GM18858 (cell line): ENCODE measurements at regions not wholly inside any gene's neighbourhood (a gene's known extent, or its start where the extent isn't known, plus 50 kb on each side); places are given as distances from the start of the nearest gene placed in this dataset.

Source experiments
- ATAC-seq: cut with Tn5 transposase; IDR thresholded peaks from one replicate; pipeline ENCODE4 v1.9.1; 2021; ENCODE audit not compliant: unreplicated experiment

DNA sequence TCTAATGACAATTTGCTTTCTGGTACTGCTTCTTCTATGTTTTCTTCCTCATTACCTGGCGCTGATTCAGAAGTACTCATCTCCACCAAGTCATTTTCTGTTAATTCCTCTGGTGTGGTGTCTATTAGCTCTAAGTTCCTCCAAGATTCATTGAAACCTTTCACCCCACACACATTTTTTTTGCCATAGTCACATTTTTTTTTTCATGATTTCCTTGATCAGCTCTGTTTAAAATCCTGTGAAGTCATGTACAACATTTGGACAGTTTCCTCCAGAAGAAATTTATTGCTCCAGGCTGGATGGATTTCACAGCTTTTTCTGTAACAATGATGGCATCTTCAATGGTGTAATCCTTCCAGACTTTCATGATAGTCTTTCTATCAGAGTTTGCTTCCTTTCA lies 243.2 kb upstream of the VEPH1 start:
- no peak for ATAC-seq

DNA sequence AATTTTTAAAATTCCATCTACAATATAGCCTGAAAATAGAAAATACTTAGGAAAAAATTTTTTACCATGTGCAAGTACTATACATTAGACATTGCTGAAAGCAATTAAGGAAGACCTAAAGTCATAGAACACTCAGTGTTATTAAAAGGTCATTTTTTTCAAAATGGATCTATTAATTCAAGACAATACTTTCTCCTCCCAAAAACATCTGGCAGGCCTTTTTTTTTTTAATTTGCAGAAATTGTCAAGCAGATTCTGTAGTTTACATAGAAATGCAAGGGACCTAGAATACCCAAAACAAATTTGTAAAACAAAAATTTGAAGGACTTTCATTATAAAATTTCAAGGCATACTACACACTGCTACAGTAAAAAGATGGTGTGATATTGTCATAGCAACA lies 238.4 kb upstream of the VEPH1 start:
- no peak for ATAC-seq

DNA sequence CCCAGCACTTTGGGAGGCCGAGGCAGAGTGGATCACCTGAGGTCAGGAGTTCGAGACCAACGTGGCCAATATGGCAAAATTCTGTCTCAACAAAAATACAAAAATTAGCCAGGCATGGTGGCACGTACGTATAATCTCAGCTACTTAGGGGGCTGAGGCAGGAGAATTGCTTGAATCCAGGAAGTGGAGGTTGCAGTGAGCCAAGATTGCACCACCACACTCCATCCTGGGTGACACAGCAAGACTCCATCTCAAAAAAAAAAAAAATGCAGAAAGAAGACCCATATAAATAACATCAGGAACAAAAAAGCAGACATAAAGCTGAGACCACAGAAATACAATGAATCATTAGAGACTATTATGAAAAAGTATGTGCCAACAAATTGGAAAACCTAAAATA lies 235.2 kb upstream of the VEPH1 start:
- ATAC-seq: no peak

GRCh38 chr3:157718800-157719199 lies 215.6 kb upstream of the VEPH1 start:
- no peak for ATAC-seq

DNA sequence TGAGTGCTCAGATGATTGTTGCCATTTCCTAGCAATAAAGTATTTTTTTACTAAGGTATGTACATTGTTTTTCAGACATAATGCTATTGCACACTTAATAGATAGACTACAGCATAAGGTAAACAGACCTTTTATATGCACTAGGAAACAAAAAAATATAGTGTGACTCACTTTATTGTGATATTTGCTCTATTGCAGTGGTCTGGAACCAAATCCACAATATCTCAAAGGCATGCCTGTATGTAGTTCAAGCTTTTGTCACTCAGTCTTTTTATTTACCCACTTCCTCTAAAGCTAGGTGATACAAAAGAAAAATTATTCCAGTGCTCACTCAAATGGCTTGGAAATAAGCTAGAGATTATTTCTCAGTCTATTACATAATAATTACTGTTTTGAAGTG lies 209.9 kb upstream of the VEPH1 start:
- ATAC-seq: no peak

DNA sequence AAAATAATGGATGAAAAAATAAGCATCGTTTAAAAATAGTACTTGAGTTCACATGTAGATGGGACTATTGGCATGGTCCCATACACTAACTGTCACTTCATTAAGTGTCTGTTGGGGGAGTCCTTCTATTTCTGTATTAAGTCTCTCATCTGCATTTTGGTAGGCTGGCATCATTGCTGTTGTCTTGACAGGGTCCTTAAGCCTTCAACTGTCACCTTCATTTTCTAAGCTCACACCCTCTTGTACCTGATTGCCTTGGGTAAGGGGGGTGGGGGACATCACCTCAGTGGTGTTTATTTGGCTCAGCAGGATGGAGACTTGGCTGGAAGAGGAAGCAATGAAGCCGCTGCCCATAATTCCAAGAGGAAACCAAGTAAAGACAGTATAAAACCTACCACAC lies 202.0 kb upstream of the VEPH1 start:
- no peak for ATAC-seq

GRCh38 chr3:157700405-157700804 lies 197.2 kb upstream of the VEPH1 start:
- no peak for ATAC-seq

GRCh38 chr3:157695586-157695985 lies 192.4 kb upstream of the VEPH1 start:
- ATAC-seq: no peak

- no peak for ATAC-seq
Observed at GRCh38 chr3:157695103-157695502, 191.9 kb upstream of the VEPH1 start.

DNA sequence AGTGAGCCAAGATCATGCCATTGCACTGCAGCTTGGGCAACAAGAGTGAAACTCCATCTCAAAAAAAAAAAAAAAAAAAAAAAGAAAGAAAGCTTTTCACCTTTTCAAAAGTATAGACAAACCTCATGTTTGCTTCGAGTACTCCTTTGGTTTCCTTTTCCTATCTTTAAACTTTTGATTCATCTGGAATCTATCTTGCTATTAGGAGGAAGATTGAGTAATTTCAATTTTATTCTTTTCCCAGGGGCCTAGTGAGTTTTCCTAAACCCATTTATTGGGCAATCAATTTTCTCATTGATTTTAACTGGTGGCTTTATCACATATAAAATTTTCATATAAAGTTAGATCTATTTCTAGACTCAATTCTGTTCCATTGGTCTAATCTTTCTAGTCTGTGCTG lies 190.5 kb upstream of the VEPH1 start:
- ATAC-seq: no peak

- ATAC-seq: peak; percentile 81
Observed at GRCh38 chr3:157692468-157692867, 189.3 kb upstream of the VEPH1 start.

DNA sequence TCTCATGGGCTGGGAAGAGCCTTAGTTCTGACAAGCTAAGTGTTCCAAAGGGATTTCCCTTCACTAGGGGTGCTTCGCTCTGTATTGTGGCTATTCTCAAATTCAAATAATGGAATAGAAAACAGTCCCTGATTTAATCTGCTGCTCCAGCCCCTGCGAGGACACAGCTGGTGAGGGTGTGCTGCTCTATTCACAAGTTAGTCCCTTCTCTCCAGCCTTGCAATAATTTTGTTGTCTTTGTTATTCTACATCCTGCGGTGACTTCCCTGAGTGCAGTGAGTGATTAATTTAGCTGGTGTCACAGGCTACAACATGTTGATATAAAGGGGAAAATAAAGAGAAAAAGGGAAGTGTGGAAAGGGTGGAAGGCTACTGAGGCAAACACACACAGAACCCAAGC lies 180.5 kb upstream of the VEPH1 start:
- no peak for ATAC-seq

- ATAC-seq: no peak
Observed at GRCh38 chr3:157672061-157672460, 168.8 kb upstream of the VEPH1 start.

DNA sequence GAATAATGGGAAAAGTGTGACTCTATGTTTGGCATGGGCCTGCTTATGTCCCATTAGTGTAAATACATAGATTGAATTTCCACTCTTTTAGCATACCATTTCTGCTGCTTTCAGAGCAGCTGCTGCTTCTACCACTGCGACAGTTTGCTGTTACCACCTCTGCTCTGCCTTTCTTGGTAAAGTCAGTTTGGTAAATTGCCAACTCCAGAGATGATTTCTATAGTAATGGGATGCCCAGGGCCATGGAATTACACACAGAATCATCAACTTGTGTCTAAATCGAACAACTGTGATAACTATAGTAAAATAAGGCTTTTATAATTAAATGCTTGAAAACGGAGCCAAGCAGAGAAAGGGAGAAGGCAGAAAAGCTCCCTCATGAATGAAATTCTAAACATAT lies 168.4 kb upstream of the VEPH1 start:
- no peak for ATAC-seq

DNA sequence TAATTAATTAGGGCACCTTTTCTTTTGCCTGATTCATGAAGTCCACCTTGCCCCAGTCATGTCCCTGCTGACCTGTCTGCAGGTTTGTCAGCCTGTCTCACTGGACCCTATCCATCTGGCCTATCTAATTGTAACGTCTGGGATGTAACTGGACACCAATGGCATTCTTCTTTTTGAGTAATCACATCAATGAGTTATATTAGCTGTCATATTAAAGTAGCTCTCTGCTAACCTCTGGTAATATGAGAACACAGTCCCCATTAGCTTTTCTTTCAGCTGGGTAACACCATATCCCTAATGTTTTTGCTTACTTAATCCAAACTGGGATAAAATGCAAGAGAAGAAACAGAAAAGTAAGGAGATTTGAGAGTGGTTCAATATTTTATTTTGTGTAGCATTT lies 166.2 kb upstream of the VEPH1 start:
- no peak for ATAC-seq

DNA sequence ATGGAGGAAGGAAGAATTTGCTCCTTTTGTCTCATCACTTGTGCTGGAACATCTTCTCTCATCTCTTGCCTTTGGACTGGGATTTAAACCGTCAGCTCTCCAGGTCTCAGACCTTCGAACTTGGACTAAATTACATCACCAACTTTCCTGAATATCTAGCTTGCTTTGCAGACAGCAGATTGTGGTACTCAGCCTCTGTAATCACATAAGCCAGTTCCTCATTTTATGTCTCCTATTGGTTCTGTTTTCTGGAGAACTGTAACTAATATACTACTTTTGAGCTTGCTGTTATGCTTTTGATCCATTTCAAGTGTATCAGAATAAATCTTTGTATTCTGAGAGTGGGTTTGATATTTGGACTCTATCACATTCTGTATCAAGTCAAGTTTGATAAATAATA lies 164.3 kb upstream of the VEPH1 start:
- ATAC-seq: no peak

DNA sequence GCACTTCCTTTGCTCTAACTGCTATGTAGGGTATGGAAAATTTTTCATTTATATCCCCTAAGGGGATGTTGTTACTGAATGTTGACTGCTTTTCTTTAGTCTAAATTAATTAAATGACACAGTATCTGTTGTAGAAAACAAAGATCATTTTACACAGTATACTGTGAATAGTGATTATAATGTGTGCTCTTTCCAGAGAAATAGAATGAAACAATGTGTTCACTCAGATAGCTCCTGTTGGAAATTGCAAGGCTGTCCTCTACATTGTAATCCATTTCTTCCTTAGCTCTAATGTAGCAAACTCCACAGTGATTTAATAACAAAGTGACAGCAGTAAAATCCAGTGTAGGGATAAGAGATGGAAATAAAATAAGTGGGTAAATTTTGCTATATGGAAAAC lies 159.0 kb upstream of the VEPH1 start:
- no peak for ATAC-seq

- ATAC-seq: no peak
Observed at GRCh38 chr3:157660847-157661246, 157.6 kb upstream of the VEPH1 start.

DNA sequence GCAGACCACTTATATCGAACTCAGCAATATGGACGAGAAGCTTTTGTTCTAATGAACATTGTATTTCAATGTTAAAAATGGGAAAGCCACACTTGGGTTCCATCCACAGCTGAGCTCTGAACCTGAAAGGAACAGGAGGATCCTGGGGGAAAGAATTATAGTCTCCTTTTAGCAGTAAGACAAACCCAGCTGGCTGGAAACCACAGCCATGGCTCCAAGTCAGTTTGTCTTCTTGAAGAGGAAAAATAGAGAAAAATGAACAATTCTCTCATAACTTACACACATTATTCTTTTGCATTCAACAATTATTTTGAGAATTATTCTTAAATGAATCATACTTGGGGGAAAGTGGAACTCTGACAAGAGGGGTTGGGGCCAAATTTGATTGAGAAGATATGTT lies 149.2 kb upstream of the VEPH1 start:
- no peak for ATAC-seq

DNA sequence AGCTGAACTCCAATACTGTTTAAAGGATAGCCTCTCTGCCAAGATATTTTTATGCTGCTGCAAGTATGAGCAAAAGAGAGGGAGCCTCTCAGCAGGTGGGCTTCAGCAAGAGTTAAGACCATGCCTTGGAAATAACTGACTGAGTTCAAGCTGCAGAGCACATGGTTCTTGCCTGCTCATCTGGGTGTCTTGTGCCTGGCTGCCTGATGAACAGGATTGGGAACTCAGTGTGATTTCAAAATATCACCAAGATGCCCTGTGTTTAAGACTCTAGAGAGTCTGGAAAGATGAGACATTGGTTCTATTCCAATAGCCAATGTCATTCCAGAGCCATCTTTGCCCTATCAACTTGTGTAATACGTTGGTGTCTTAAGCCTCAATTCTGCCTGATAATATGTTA lies 147.5 kb upstream of the VEPH1 start:
- no peak for ATAC-seq

DNA sequence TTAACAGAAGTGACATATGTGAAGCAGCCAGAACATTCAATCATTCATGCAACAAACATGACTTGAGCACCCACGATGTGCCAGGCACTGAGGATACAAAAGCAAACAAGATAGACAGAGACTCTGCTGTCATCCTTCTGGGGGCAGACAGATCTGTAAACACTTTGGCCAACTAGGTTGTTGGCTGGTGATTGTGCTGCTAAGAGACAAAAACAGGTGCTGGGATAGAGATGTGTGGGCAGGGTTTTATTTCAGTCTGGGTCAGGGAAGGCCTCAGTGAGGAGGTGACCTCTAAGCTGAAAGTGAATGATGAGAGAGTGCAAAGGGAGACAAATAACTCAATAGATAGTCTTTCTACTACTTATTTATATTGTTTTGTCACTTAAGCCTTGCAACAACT lies 147.0 kb upstream of the VEPH1 start:
- no peak for ATAC-seq

DNA sequence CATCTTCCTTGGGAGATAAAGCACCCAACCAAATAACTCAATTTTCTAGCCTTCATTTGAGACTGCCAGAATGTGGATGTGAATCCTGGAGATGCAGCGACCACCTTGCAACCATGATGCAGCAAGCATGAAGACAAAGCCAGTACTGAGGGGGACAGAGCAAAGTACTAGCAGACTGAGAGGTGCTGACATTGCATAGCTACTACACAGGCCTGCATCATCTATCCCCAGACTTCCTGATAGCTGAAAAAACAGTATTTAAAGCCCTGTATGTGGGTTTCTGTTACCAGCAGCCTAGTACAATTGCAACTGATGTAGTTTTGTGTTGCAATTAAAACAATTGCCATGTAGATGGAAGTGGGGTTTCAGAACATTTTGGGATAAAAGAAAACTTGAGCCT lies 146.3 kb upstream of the VEPH1 start:
- ATAC-seq: no peak

DNA sequence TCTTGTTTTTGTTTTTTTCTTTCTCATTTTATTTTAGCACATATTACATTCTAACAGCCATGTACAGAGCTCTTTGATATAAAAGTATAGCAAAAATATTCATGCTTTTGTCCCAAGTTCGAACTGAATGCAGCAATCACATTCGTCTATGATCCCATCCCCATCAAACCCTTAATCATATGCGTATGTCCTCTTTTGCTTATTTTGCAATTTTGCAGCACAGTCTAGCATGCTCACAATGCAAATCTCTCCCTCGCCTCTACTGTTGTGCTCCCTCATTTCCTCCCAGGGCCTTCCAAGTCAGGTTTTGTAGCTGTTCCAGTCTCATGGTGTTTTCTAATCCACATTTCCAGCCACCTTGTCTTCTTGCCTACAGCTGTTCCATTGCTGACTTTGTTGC lies 144.6 kb upstream of the VEPH1 start:
- no peak for ATAC-seq

DNA sequence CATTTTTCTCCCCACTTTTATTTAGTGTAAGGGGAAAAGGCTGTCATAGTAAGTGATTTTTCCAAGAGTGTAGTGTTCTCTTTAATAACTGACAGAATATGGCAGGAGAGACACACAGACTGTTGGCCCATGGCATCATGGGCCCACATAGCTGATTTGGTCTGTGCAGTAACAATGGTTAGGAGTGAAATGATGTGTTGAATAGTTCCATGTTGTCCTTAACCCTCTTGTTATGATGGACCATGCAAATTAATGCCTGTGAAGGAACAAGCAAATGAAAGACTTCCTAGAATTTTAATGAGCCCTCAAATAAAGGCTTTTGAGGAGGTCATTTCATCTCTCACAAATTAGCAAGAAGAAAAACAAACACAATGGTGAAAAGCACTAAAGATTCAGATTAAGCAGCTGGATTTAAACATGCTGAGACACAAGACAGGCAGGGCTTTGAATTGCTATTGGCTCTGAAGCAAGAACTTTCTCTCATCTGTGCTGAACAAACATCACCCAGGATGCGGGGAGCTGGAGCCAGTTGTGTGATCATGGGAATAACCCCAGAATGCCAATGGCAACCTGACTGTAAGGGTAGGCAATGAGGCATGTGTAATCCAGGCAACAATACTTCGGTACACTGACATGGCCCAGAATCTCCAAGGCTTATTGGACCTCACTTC lies 136.7 kb upstream of the VEPH1 start:
- no peak for ATAC-seq
